Cardiac fibroblast (primary cell): ENCODE measurements at regions not wholly inside any gene's neighbourhood (a gene's known extent, or its start where the extent isn't known, plus 50 kb on each side); places are given as distances from the start of the nearest gene placed in this dataset.

Experiments used
- DNase-seq, 2 donors: peaks; one replicate each; pipeline versions ENCODE4 v3.0.0 to v3.0.0-alpha.2; 2010; ENCODE audit warnings: low read depth in 2 of 2
- H3K4me3 ChIP-seq, 2 donors: replicated peaks in 1 of 2; 1 replicate in 1 of 2; 2 replicates in 1 of 2; pipeline ENCODE4 v1.5.1; 2011; ENCODE audit warnings: low read depth in 2 of 2, low read length in 2 of 2, mild to moderate bottlenecking in 2 of 2, moderate library complexity in 1 of 2
- TF ChIP-seq, protein P1 (sequence below): IDR thresholded peaks from one replicate; pipeline ENCODE4 v1.5.1; 2011; ENCODE audit warnings: low read depth, mild to moderate bottlenecking, low read length, inconsistent platforms

DNA sequence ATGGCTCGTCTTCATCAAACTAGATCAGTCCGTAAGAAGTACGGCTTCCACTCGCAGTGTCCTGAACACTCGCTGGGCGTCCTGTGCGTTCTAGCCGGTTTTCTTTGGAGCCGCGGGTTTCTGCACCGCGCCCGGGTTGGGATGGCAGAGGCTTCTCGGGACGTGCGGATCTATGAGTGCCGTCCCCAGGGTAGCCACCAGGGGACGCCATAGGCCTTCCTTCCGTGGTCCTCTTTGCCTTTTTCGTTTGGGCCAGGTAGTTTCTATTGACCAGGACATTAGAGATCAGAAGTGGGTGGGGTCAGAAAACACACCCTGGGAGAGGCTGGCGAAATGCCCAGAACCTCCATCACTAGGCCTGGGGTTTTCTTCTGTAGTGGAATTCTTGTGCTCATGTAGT, 273.8 kb downstream of the FAM72C start:
- peak in 1 of 2 donors; percentile 6 for DNase-seq
- H3K4me3 ChIP-seq, result no peak overlapping the region
- TF ChIP-seq, protein P1, sequence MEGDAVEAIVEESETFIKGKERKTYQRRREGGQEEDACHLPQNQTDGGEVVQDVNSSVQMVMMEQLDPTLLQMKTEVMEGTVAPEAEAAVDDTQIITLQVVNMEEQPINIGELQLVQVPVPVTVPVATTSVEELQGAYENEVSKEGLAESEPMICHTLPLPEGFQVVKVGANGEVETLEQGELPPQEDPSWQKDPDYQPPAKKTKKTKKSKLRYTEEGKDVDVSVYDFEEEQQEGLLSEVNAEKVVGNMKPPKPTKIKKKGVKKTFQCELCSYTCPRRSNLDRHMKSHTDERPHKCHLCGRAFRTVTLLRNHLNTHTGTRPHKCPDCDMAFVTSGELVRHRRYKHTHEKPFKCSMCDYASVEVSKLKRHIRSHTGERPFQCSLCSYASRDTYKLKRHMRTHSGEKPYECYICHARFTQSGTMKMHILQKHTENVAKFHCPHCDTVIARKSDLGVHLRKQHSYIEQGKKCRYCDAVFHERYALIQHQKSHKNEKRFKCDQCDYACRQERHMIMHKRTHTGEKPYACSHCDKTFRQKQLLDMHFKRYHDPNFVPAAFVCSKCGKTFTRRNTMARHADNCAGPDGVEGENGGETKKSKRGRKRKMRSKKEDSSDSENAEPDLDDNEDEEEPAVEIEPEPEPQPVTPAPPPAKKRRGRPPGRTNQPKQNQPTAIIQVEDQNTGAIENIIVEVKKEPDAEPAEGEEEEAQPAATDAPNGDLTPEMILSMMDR, result peak; percentile 55

DNA sequence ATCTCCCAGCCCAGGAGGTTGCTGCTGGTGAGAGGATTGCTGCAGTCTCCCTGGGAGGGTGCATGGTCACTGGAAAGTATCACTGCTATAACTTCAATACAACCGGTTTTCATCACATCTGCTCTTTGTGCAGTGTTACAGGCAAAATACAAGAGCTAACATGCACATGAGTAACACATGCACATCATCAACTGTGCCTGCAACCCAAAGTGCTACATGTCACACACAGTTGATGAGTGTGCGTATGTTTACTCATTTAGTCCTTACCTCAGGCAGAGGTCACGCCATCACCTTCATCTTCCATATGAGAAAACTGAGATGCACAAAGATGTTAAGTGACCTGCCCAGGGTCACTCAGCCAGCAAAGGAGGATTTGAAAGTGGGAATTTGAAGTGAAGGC, 277.7 kb downstream of the FAM72C start:
- H3K4me3 ChIP-seq, result no peak overlapping the region
- DNase-seq, result no peak
- TF ChIP-seq, protein P1, result no peak

DNA sequence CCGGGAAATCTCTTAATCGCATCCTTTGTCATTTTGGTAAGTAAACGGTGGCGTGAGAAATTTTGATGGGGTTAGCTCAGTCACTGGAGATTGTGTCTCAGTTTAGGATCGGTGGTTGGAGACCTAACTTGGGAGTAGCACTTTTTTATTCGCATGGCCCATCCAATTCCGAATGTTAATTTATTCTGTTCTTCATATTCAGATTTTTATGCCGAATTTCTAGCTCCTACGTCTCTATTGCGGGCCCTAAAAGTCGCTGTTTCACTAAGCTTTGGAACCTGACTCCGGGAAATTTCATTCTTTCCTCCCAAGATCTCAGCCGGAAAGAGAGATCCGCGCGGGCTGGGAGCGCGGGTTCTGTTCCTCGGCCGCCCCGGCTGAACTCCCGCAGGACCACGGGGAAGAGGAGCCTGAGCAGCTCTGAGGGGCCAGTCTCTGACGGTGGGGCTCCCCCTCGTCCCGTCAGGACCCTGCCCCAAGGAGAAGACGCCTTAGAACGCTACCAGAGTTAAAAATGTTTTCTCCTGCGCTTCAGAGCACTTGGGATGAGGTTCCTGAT, 279.7 kb downstream of the FAM72C start:
- no peak for DNase-seq
- TF ChIP-seq, protein P1, result no peak
- no peak overlapping the region for H3K4me3 ChIP-seq

DNA sequence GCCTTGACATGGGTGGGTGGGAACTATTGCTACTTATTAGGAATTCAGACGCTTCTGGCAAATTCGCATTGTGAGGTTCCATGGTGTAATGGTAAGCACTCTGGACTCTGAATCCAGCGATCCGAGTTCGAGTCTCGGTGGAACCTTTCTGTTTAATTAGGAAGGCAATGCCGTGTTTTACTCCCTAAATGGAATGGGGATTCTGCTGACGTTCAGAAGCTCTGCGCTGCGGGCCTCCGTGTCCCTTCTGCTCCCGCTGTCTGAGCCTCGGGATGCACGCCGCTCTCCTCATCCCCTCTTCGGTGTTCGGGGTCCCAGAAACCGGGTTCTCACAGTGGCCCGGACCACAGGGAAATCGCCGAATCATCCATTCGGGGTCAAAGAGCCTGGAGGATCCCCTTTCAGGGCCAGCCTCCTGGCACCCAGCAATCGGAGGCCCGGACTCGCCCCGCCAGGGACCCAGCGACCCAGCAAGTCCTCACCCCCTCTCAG, 280.3 kb downstream of the FAM72C start:
- TF ChIP-seq, protein P1, result no peak
- DNase-seq, result peak; percentile 3 to 44
- no peak overlapping the region for H3K4me3 ChIP-seq

DNA sequence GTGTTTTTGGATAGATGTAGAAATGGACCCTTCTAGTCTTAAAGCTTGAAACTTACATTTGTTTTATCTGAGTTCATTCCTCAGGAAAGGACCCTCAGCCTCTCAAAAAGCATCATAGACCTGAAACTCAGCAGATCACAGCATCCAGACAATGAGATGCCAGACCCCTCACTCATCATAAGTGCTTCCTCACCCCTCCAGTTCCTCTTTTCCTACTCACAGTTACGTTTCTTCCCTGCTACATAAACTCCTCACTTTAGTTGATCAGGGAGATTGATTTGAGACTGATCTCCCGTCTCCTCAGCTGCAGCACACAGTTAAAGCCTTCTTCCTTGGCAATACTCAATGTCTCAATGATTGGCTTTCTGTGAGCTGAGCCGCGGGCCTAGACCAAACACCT, 282.0 kb downstream of the FAM72C start:
- DNase-seq, result no peak
- TF ChIP-seq, protein P1, result no peak
- no peak overlapping the region for H3K4me3 ChIP-seq

DNA sequence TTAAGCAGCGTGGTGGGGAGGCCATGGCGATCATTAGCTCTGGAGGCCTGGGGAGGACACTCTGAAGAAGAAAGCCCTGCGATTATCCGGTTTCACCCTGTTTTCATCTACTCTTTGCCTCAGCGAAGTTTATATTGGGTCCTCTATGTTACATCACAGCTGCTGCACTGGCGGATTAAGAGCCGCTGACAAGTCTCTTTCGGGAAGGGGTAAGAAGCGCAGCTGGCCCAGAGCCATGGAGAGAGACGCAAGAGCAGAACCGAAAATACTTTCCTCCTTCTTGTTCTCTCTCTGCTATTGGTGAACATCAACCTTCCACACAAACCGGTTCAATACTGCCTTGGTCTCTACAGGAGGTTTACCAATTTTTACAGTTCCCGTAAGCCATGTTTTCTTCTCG, 291.5 kb downstream of the FAM72C start:
- H3K4me3 ChIP-seq, result no peak overlapping the region
- DNase-seq, result no peak
- TF ChIP-seq, protein P1, result no peak

DNA sequence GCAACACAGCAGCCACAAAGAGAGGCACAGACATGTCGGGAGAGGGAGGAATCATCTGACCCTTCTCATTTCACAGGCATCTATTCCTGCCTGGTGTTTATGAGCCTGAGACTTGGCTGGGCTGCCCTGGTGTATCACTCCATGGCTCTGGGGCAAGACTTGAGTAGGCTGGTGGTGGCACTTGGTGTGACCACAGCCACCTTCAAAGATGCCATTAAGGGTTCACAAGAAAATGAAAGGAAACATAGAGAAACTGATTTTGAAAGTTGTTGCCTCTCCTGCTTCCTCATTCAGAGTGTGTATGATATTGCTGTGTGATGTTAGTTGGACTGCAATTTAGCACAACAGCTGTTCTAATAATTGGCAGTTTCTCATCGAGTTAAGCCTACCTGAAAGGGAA, 298.8 kb downstream of the FAM72C start:
- TF ChIP-seq, protein P1, result no peak
- no peak overlapping the region for H3K4me3 ChIP-seq
- DNase-seq, result no peak
